ENCODE measurements at regions not wholly inside any gene's neighbourhood (a gene's known extent, or its start where the extent isn't known, plus 50 kb on each side); places are given as distances from the start of the nearest gene placed in this dataset.
"Not testable (repeated sequence)": the region's sequence is repeated elsewhere in the genome, so short reads cannot be mapped to it uniquely, and the experiment has no call there.

DNA sequence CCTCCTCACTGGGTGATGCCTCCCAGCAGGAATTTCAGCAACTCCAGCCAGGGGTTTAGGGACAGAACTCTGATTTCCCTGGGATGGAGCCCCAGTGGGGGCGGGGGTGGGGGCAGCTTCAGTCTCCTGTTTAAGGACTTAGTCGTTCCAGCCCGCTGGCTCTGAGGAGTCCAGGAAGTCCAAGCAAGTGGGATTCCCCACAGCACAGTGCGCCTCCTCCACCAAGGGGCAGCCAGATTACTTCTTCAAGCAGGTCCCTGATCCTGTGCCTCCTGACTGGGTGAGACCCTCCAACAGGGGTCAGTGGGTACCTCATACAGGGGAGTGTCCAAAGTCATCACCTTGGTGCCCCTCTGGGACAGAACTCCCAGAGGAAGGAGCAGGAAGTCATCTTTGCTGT lies 1438.4 kb upstream of the B3GALT2 start:
- Mint-ChIP-seq H3K4me3 (ENCODE audit: unreplicated experiment) (no peak overlapping the region), H3K36me3 (ENCODE audit: insufficient read depth, unreplicated experiment) (no peaks in the 10 kb centered on the region), H3K27ac (ENCODE audit: low read depth, unreplicated experiment) (no peak overlapping the region), H3K9me3 (ENCODE audit: unreplicated experiment) (no peaks in the 10 kb centered on the region), H3K27me3 (ENCODE audit: insufficient read depth, unreplicated experiment) (no peaks in the 10 kb centered on the region), H3K4me1 (ENCODE audit: insufficient read depth, unreplicated experiment) (no peaks in the 10 kb centered on the region)
- TF ChIP-seq CTCF (IDR thresholded peaks at IDR 0.05; ENCODE audit: unreplicated experiment): no peak
- no peak for DNase-seq (ENCODE audit: unreplicated experiment)
- ChIA-PET CTCF (no interaction called here), POLR2A (no interaction called here)
- BruUV-seq (replicated peaks): no TSS peak
- intact Hi-C loops (cut with micrococcal nuclease): no loop called here

GRCh38 chr1:194618101-194618500 lies 1431.7 kb upstream of the B3GALT2 start:
- no TSS peak for BruUV-seq (replicated peaks)
- POLR2A ChIA-PET: interaction anchor here (1.1 kb wide), 1 partner anchor 28 kb away, joined by 4 read pairs; no protein-coding TSS in a partner anchor
- no peaks in the 10 kb centered on the region for H3K9me3 Mint-ChIP-seq (ENCODE audit: unreplicated experiment)
- DNase-seq (ENCODE audit: unreplicated experiment): no peak
- no peak overlapping the region for H3K4me3 Mint-ChIP-seq (ENCODE audit: unreplicated experiment)
- intact Hi-C loops (cut with micrococcal nuclease): no loop called here
- no peaks in the 10 kb centered on the region for H3K4me1 Mint-ChIP-seq (ENCODE audit: insufficient read depth, unreplicated experiment)
- no peaks in the 10 kb centered on the region for H3K27me3 Mint-ChIP-seq (ENCODE audit: insufficient read depth, unreplicated experiment)
- no peaks in the 10 kb centered on the region for H3K36me3 Mint-ChIP-seq (ENCODE audit: insufficient read depth, unreplicated experiment)
- no peak overlapping the region for H3K27ac Mint-ChIP-seq (ENCODE audit: low read depth, unreplicated experiment)
- TF ChIP-seq CTCF (IDR thresholded peaks at IDR 0.05; ENCODE audit: unreplicated experiment): no peak
- CTCF ChIA-PET: no interaction called here

DNA sequence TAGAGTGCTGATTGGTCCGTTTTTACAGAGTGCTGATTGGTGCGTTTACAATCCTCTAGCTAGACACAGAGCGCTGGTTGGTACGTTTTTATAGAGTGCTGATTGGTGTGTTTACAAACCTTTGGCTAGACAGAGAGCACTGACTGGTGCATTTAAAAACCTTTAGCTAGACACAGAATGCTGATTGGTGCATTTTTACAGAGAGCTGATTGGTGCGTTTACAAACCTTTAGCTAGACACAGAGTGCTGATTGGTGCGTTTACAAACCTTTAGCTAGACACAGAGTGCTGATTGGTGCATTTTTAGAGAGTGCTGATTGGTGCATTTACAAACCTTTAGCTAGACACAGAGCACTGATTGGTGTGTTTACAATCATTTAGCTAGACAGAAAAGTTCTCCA lies 1430.9 kb upstream of the B3GALT2 start:
- H3K9me3 Mint-ChIP-seq (ENCODE audit: unreplicated experiment); intact Hi-C loops (cut with micrococcal nuclease); H3K36me3 Mint-ChIP-seq (ENCODE audit: insufficient read depth, unreplicated experiment); DNase-seq (ENCODE audit: unreplicated experiment); H3K4me3 Mint-ChIP-seq (ENCODE audit: unreplicated experiment); H3K4me1 Mint-ChIP-seq (ENCODE audit: insufficient read depth, unreplicated experiment); H3K27me3 Mint-ChIP-seq (ENCODE audit: insufficient read depth, unreplicated experiment); BruUV-seq (replicated peaks); H3K27ac Mint-ChIP-seq (ENCODE audit: low read depth, unreplicated experiment): not testable (repeated sequence)
- CTCF ChIA-PET: interaction anchor here (0.6 kb wide), 2 partner anchors 1238 to 1390 kb away, joined by 3 read pairs; no protein-coding TSS in a partner anchor
- POLR2A ChIA-PET: interaction anchor here (1.1 kb wide), 1 partner anchor 28 kb away, joined by 4 read pairs; no protein-coding TSS in a partner anchor

DNA sequence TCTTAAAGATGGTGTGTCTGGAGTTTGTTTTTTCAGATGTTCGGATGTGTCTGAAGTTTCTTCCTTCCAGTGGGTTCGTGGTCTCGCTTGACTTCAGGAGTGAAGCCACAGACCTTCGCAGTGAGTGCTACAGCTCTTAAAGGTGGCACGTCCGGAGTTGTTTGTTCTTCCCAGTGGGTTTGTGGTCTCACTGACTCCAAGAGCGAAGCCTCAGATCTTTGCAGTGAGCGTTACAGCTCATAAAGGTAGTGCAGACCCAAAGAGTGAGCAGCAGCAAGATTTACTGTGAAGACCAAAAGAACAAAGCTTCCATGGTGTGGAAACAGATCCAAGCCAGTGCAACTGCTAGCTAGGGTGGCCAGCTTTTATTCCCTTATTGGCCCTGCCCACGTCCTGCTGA lies 1430.4 kb upstream of the B3GALT2 start:
- CTCF ChIA-PET: interaction anchor here (0.6 kb wide), 3 partner anchors 405 to 1390 kb away, joined by 3 read pairs; no protein-coding TSS in a partner anchor
- Mint-ChIP-seq H3K4me1 (ENCODE audit: insufficient read depth, unreplicated experiment) (no peaks in the 10 kb centered on the region), H3K4me3 (ENCODE audit: unreplicated experiment) (no peak overlapping the region), H3K9me3 (ENCODE audit: unreplicated experiment) (no peaks in the 10 kb centered on the region), H3K27me3 (ENCODE audit: insufficient read depth, unreplicated experiment) (no peaks in the 10 kb centered on the region), H3K36me3 (ENCODE audit: insufficient read depth, unreplicated experiment) (no peaks in the 10 kb centered on the region), H3K27ac (ENCODE audit: low read depth, unreplicated experiment) (no peak overlapping the region)
- intact Hi-C loops (cut with micrococcal nuclease): no loop called here
- BruUV-seq (replicated peaks): no TSS peak
- DNase-seq (ENCODE audit: unreplicated experiment): no peak
- POLR2A ChIA-PET: no interaction called here
- no peak for TF ChIP-seq CTCF (IDR thresholded peaks at IDR 0.05; ENCODE audit: unreplicated experiment)

DNA sequence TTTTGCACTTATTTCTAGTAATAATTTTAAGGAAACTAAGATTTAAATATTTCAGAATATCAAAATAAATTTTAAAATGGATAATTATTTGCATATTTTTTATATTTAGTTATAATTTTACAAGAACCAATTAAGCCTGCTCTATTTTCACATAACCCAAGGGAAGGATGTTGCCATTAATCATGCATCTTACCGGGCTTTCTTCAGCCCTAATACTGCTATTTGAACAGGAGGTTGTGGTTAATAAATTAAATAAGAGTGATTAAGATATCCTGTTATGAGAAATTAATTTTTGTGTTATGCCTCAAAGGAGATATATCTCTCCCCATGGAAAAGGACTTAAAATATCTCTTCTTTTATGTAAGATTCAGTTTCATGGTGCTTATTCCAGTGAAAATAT lies 1415.8 kb upstream of the B3GALT2 start:
- no peaks in the 10 kb centered on the region for H3K9me3 Mint-ChIP-seq (ENCODE audit: unreplicated experiment)
- no peak overlapping the region for H3K4me3 Mint-ChIP-seq (ENCODE audit: unreplicated experiment)
- no peak overlapping the region for H3K27ac Mint-ChIP-seq (ENCODE audit: low read depth, unreplicated experiment)
- CTCF ChIA-PET: no interaction called here
- BruUV-seq (replicated peaks): no TSS peak
- H3K4me1 Mint-ChIP-seq (ENCODE audit: insufficient read depth, unreplicated experiment): no peaks in the 10 kb centered on the region
- no peaks in the 10 kb centered on the region for H3K36me3 Mint-ChIP-seq (ENCODE audit: insufficient read depth, unreplicated experiment)
- no peak for TF ChIP-seq CTCF (IDR thresholded peaks at IDR 0.05; ENCODE audit: unreplicated experiment)
- POLR2A ChIA-PET: no interaction called here
- H3K27me3 Mint-ChIP-seq (ENCODE audit: insufficient read depth, unreplicated experiment): no peaks in the 10 kb centered on the region
- DNase-seq (ENCODE audit: unreplicated experiment): no peak
- intact Hi-C loops (cut with micrococcal nuclease): no loop called here
